ENCODE measurements at regions not wholly inside any gene's neighbourhood (a gene's known extent, or its start where the extent isn't known, plus 50 kb on each side); places are given as distances from the start of the nearest gene placed in this dataset.

DNA sequence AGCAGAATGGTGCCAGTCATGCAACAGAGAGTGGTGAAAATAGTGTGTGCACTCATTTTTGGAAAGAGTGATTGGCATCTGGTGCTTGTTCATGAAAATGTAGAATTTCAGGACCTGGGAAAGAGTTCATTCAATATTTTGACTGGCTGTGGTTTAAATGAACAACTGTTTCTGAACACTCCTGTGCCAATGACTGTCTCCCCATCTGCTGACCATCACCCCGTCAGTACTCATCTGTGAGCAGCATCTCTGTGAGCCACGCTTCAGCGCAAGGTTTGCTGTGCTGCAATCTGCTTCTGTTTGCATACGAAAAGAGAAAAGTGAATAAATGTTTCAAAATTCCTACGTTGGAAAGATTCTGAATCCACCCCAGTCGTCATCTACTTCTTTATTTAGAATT, 77.9 kb upstream of the RUNX1 start:
- ChIA-PET CTCF (no interaction called here), POLR2A (no interaction called here)
- intact Hi-C loops (cut with micrococcal nuclease; ENCODE audit: unreplicated experiment), result no loop called here

DNA sequence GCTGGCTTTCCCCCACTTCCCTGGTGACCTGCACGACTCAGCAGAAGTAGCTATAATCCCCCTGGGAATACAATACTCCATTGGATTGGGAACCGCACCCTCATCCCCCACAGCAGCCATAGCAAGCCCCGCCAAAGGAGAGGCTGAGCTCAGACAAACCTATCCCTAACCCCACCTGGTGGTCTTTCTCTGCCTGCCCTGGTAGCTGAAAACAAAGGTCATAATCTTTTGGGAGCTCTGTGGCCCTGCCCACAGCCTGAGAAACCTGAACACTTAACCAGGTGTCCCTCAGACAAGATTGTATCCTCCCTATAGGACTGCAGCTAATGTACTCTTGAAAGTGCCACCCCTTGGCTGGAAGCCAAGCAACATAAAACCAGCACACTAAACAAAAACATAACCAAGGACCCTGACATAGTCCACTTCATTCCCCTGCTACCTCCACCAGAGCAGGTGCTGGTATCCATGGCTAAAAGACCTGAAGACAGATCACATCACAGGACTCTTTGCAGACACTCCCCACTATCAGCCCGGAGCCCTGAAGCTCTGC, 71.6 kb upstream of the RUNX1 start:
- Histone ChIP-seq H3K4me3 (ENCODE audit: low read depth in 2 of 2, low read length in 2 of 2) (no peak overlapping the region), H3K9me3 (ENCODE audit: control insufficient read depth, insufficient read depth, low read depth, low read length) (no peaks in the 10 kb centered on the region), H3K27me3 (ENCODE audit: control insufficient read depth, insufficient read depth, low read length) (no peaks in the 10 kb centered on the region), H3K4me1 (ENCODE audit: control insufficient read depth, insufficient read depth, low read length) (no peaks in the 10 kb centered on the region), H3K36me3 (ENCODE audit: control insufficient read depth, insufficient read depth, low read length) (no peaks in the 10 kb centered on the region), H3K27ac (ENCODE audit: low read length) (no peak overlapping the region)
- BruUV-seq (replicated peaks), result no TSS peak
- DNase-seq (ENCODE audit: low read depth, low spot score) (no peak), ATAC-seq (no peak)
- CTCF ChIA-PET, result no interaction called here
- intact Hi-C loops (cut with micrococcal nuclease; ENCODE audit: unreplicated experiment) (no loop called here), in situ Hi-C loops (cut with HindIII; ENCODE audit: low pct_unique_long_range_greater_than_20kb, low sequenced_read_pairs) (no loop called here)
- TF ChIP-seq SIN3A (IDR thresholded peaks at IDR 0.05; ENCODE audit: borderline replicate concordance, insufficient read depth, low read depth, low read length) (no peak), REST (IDR thresholded peaks at IDR 0.05; ENCODE audit: insufficient read depth in 1 of 2, low read depth in 2 of 2, low read length in 1 of 2) (no peak), POLR2AphosphoS5 (IDR thresholded peaks at IDR 0.05; ENCODE audit: low read depth, low read length) (no peak), TCF7L2 (IDR thresholded peaks at IDR 0.05; ENCODE audit: low read depth, low read length) (no peak)
- TF ChIP-seq, protein P1, sequence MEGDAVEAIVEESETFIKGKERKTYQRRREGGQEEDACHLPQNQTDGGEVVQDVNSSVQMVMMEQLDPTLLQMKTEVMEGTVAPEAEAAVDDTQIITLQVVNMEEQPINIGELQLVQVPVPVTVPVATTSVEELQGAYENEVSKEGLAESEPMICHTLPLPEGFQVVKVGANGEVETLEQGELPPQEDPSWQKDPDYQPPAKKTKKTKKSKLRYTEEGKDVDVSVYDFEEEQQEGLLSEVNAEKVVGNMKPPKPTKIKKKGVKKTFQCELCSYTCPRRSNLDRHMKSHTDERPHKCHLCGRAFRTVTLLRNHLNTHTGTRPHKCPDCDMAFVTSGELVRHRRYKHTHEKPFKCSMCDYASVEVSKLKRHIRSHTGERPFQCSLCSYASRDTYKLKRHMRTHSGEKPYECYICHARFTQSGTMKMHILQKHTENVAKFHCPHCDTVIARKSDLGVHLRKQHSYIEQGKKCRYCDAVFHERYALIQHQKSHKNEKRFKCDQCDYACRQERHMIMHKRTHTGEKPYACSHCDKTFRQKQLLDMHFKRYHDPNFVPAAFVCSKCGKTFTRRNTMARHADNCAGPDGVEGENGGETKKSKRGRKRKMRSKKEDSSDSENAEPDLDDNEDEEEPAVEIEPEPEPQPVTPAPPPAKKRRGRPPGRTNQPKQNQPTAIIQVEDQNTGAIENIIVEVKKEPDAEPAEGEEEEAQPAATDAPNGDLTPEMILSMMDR (IDR thresholded peaks at IDR 0.05), result no peak
- POLR2A ChIA-PET, result no interaction called here

More for the DNA sequence above, 77.9 kb upstream of the RUNX1 start:
- H3K27me3 ChIP-seq (ENCODE audit: control insufficient read depth, insufficient read depth, low read length), result no peaks in the 10 kb centered on the region
- no TSS peak for BruUV-seq (replicated peaks)
- in situ Hi-C loops (cut with HindIII; ENCODE audit: low pct_unique_long_range_greater_than_20kb, low sequenced_read_pairs), result no loop called here
- no peak for ATAC-seq
- TF ChIP-seq SIN3A (IDR thresholded peaks at IDR 0.05; ENCODE audit: borderline replicate concordance, insufficient read depth, low read depth, low read length) (no peak), REST (IDR thresholded peaks at IDR 0.05; ENCODE audit: insufficient read depth in 1 of 2, low read depth in 2 of 2, low read length in 1 of 2) (no peak), TCF7L2 (IDR thresholded peaks at IDR 0.05; ENCODE audit: low read depth, low read length) (no peak), POLR2AphosphoS5 (IDR thresholded peaks at IDR 0.05; ENCODE audit: low read depth, low read length) (no peak)
- TF ChIP-seq, protein P1 (IDR thresholded peaks at IDR 0.05), result no peak
- H3K4me3 ChIP-seq (ENCODE audit: low read depth in 2 of 2, low read length in 2 of 2), result no peak overlapping the region
- H3K4me1 ChIP-seq (ENCODE audit: control insufficient read depth, insufficient read depth, low read length), result no peaks in the 10 kb centered on the region
- H3K27ac ChIP-seq (ENCODE audit: low read length), result no peak overlapping the region
- DNase-seq (ENCODE audit: low read depth, low spot score), result no peak
- no peaks in the 10 kb centered on the region for H3K36me3 ChIP-seq (ENCODE audit: control insufficient read depth, insufficient read depth, low read length)
- no peaks in the 10 kb centered on the region for H3K9me3 ChIP-seq (ENCODE audit: control insufficient read depth, insufficient read depth, low read depth, low read length)
